H1 (cell line): ENCODE measurements at regions not wholly inside any gene's neighbourhood (a gene's known extent, or its start where the extent isn't known, plus 50 kb on each side); places are given as distances from the start of the nearest gene placed in this dataset.
A peak's percentile ranks its signal among the peaks of the same experiment; 100 is the strongest.

Source experiments
- CBX5 ChIP-seq: fragments of 300-800, 300-1000 bp; sonication (generic); IDR thresholded peaks from 2 replicates; pipeline ENCODE4 v1.7.1; 2016; ENCODE audit warnings: antibody characterized with exemption, low read length, low read depth
- CBX8 ChIP-seq: fragments of 300-800, 300-1000 bp; sonication (generic); IDR thresholded peaks from 2 replicates; pipeline ENCODE4 v1.7.1; 2016; ENCODE audit warnings: low read depth, low read length, borderline replicate concordance
- CHD2 ChIP-seq: IDR thresholded peaks from 2 replicates; pipeline ENCODE4 v1.6.1; 2012; ENCODE audit warnings: low read length, improper control_type of control experiment
- CREB1 ChIP-seq: IDR thresholded peaks from 2 replicates; pipeline ENCODE4 v1.6.1; 2012; ENCODE audit warnings: inconsistent platforms
- CTBP2 ChIP-seq: IDR thresholded peaks from 2 replicates; pipeline ENCODE4 v1.7.0; 2011; ENCODE audit warnings: borderline replicate concordance, mild to moderate bottlenecking, moderate library complexity, mixed read lengths, low read length; ENCODE audit not compliant: insufficient read depth, insufficient read length
- CTCF ChIP-seq, 3 experiments: IDR thresholded peaks; 1 replicate in 2 of 3; 2 replicates in 1 of 3; pipeline versions ENCODE4 v1.5.1 to v1.6.1; 2011; ENCODE audit warnings: low read length in 3 of 3, mild to moderate bottlenecking in 3 of 3, inconsistent platforms in 2 of 3, low read depth in 1 of 3, moderate library complexity in 1 of 3; ENCODE audit not compliant: insufficient read depth in 1 of 3; ENCODE audit errors: control extremely low read depth in 1 of 3
- EGR1 ChIP-seq: IDR thresholded peaks from 2 replicates; pipeline ENCODE4 v1.6.1; 2011; ENCODE audit warnings: low read depth, low read length, borderline replicate concordance
- EZH2 ChIP-seq: fragments of 200-600 bp; sonication (generic); IDR thresholded peaks from 2 replicates; pipeline ENCODE4 v1.7.1; 2012; ENCODE audit warnings: low read depth, mild to moderate bottlenecking, moderate library complexity, low read length, inconsistent platforms; ENCODE audit not compliant: severe bottlenecking
- FOSL1 ChIP-seq: IDR thresholded peaks from 2 replicates; pipeline ENCODE4 v1.6.1; 2011; ENCODE audit warnings: mild to moderate bottlenecking, low read depth, low read length, moderate library complexity; ENCODE audit not compliant: insufficient read depth
- GABPA ChIP-seq: IDR thresholded peaks from 2 replicates; pipeline ENCODE4 v1.6.1; 2011; ENCODE audit warnings: mild to moderate bottlenecking, low read length, moderate library complexity, borderline replicate concordance; ENCODE audit not compliant: insufficient read depth
- GTF2F1 ChIP-seq: IDR thresholded peaks from 2 replicates; pipeline ENCODE4 v1.6.1; 2012; ENCODE audit warnings: low read depth, low read length, improper control_type of control experiment, borderline replicate concordance
- HDAC2 ChIP-seq, 2 experiments: fragments of 300-600 bp in 1 of 2; sonication (generic) in 1 of 2; IDR thresholded peaks; 2 replicates each; pipeline ENCODE4 v1.6.1; 2011 to 2012; ENCODE audit warnings: low read depth in 2 of 2, low read length in 2 of 2, mild to moderate bottlenecking in 2 of 2, moderate library complexity in 2 of 2, borderline replicate concordance in 1 of 2, inconsistent platforms in 1 of 2
- JUN ChIP-seq: IDR thresholded peaks from 2 replicates; pipeline ENCODE4 v1.6.1; 2011; ENCODE audit warnings: low read depth, mild to moderate bottlenecking, improper control_type of control experiment, low read length
- JUND ChIP-seq: IDR thresholded peaks from 2 replicates; pipeline ENCODE4 v1.6.1; 2011; ENCODE audit warnings: mild to moderate bottlenecking, improper control_type of control experiment, low read length
- KDM1A ChIP-seq: fragments of 200-600, 300-600 bp; sonication (generic); IDR thresholded peaks from 2 replicates; pipeline ENCODE4 v1.7.1; 2016; ENCODE audit warnings: mild to moderate bottlenecking, low read length, borderline replicate concordance
- KDM5A ChIP-seq: fragments of 200-600 bp; IDR thresholded peaks from 2 replicates; pipeline ENCODE4 v1.7.1; 2012; ENCODE audit warnings: mild to moderate bottlenecking, low read length, inconsistent platforms, mixed read lengths
- NRF1 ChIP-seq: IDR thresholded peaks from 2 replicates; pipeline ENCODE4 v1.6.1; 2011; ENCODE audit warnings: mild to moderate bottlenecking, low read depth, low read length, improper control_type of control experiment
- POLR2AphosphoS5 ChIP-seq: IDR thresholded peaks from 2 replicates; pipeline ENCODE4 v1.6.1; 2011; ENCODE audit warnings: low read depth, low read length
- RAD21 ChIP-seq, 2 experiments: IDR thresholded peaks in 1 of 2; conservative IDR thresholded peaks in 1 of 2; 2 replicates each; pipeline ENCODE4 v1.6.1; 2011; ENCODE audit warnings: low read depth in 2 of 2, low read length in 2 of 2, improper control_type of control experiment in 1 of 2, inconsistent platforms in 1 of 2, mild to moderate bottlenecking in 1 of 2, moderate library complexity in 1 of 2
- SIRT6 ChIP-seq: IDR thresholded peaks from one replicate; pipeline ENCODE4 v1.7.1; 2012; ENCODE audit warnings: low read length, inconsistent platforms
- SP2 ChIP-seq: IDR thresholded peaks from 2 replicates; pipeline ENCODE4 v1.6.1; 2012; ENCODE audit warnings: mild to moderate bottlenecking, low read length, inconsistent platforms
- TEAD4 ChIP-seq: IDR thresholded peaks from 2 replicates; pipeline ENCODE4 v1.6.1; 2012; ENCODE audit warnings: low read depth, low read length, inconsistent platforms, mixed read lengths
- USF2 ChIP-seq: IDR thresholded peaks from 2 replicates; pipeline ENCODE4 v1.6.1; 2011; ENCODE audit warnings: low read length, improper control_type of control experiment

- TF ChIP-seq SIRT6 (no peak), GABPA (peak; percentile 44; the same call in 1 of the 2 replicates), CREB1 (peak; percentile 25; the same call in 1 of the 2 replicates), FOSL1 (no peak), KDM1A (0 out of 2 replicates have a peak, but pooled peaks have one; percentile 20), SP2 (no peak), EGR1 (no peak), TEAD4 (no peak), CHD2 (no peak), CBX8 (no peak), RAD21 (IDR thresholded peaks at IDR 0.05 in 1 of 2, conservative IDR thresholded peaks at IDR 0.05 in 1 of 2; ENCODE audit: low read depth in 2 of 2, low read length in 2 of 2) (peak; percentile 64 to 69), HDAC2 (IDR thresholded peaks at IDR 0.05; ENCODE audit: borderline replicate concordance in 1 of 2, low read depth in 2 of 2, low read length in 2 of 2) (no peak), EZH2 (no peak), GTF2F1 (no peak), POLR2AphosphoS5 (no peak), CBX5 (no peak), CTBP2 (no peak), USF2 (no peak), KDM5A (no peak), JUND (no peak), NRF1 (no peak), JUN (no peak), CTCF (IDR thresholded peaks at IDR 0.05; ENCODE audit: control extremely low read depth in 1 of 3, insufficient read depth in 1 of 3, low read depth in 1 of 3, low read length in 3 of 3) (peak; percentile 61 to 79 (median 68))
Observed at GRCh38 chr1:228650141-228650540, 85.1 kb upstream of the RHOU start (continued).
